Mesothelial cell of epicardium (in vitro differentiated cells): ENCODE measurements at regions not wholly inside any gene's neighbourhood (a gene's known extent, or its start where the extent isn't known, plus 50 kb on each side); places are given as distances from the start of the nearest gene placed in this dataset.
"Not testable (repeated sequence)": the region's sequence is repeated elsewhere in the genome, so short reads cannot be mapped to it uniquely, and the experiment has no call there.

Experiments
- DNase-seq, 2 experiments: peaks; one replicate each; pipeline ENCODE4 v3.0.0; 2021; ENCODE audit warnings: low spot score in 2 of 2; ENCODE audit not compliant: unreplicated experiment in 2 of 2
- H3K27ac Mint-ChIP-seq: 2 replicates; pipeline ENCODE4 v1.8.0; 2021; ENCODE audit warnings: mixed read lengths
- H3K27me3 Mint-ChIP-seq: 2 replicates; pipeline ENCODE4 v1.8.0; 2021; ENCODE audit warnings: low read depth, mixed read lengths
- H3K36me3 Mint-ChIP-seq: 2 replicates; pipeline ENCODE4 v1.8.0; 2021; ENCODE audit warnings: mixed read lengths
- H3K4me1 Mint-ChIP-seq: 2 replicates; pipeline ENCODE4 v1.8.0; 2021; ENCODE audit warnings: mixed read lengths
- H3K4me3 Mint-ChIP-seq: 2 replicates; pipeline ENCODE4 v1.8.0; 2021; ENCODE audit warnings: mild to moderate bottlenecking, moderate library complexity, mixed read lengths
- H3K9me3 Mint-ChIP-seq: 2 replicates; pipeline ENCODE4 v1.8.0; 2021; ENCODE audit warnings: mixed read lengths
- CTCF ChIP-seq: fragments of 200-600 bp; sonication (generic); IDR thresholded peaks from one replicate; pipeline ENCODE4 v1.5.0; 2021; ENCODE audit warnings: antibody characterized with exemption; ENCODE audit not compliant: unreplicated experiment

DNA sequence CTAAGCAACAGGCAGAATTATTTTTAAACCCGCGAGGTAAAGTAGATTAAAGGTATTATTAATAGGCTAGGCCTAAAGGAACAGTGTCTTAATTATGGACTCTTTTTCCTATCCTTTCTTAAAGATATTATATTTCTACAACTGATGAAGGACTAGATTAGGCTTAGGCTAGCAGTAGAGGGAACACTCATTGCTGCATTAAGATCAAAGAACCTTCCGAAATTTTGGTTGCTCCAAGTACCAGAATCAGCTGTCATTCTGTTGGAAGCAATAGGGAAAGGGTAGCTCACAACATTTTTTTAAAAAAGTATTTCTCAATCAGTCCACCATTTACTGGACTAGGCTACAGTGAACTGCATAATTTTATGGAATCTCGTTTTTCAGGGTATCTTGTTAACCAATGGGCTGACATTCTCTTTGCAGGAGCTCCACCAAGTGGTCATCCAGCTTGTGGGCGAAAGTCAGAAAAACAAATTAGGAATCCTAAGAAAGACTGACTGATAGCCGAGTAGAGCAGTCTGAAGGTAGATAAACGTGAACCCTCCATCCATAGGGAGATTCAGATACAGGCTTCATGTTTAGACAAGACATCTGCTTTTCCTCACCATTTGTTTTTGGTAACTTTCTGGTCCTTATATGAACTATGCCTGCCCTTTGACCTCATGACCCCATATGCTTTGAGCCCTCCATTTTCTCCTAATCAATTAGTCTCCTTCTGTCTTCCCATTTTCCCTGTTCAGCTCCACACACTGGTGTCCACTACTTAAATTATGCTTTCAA, 103.6 kb upstream of the CHD1 start:
- H3K9me3 Mint-ChIP-seq: no peaks in the 10 kb centered on the region
- H3K27me3 Mint-ChIP-seq: no peaks in the 10 kb centered on the region
- TF ChIP-seq CTCF: no peak

DNA sequence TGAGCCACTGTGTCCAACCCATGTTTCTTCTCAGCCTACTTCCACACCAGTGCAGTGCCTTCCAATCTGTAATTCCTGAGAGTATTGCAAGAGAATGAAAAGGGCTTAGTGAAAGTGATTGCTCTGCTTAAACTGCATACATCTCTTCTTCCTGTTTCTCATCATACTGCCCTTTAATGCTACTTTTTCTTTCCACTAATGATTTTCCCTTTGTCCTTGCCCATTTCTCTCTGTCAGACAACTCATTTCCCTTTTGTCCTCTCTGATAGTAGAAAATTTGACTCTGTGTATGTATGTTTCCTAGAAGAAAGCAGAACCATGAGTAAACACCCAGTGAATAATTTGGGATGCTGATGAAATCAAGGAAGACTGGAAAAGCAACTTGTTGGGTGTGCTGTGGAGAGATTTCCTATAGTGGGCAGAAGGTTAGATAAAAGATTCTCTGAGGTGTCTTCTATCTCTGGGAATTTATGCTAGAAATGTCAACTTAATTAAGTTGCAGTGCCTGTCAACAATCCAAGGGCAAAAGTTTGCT, 102.2 kb upstream of the CHD1 start:
- no peak for DNase-seq
- H3K4me3 Mint-ChIP-seq: no peak overlapping the region
- TF ChIP-seq CTCF: no peak
- no peaks in the 10 kb centered on the region for H3K27me3 Mint-ChIP-seq
- no peak overlapping the region for H3K27ac Mint-ChIP-seq
- H3K4me1 Mint-ChIP-seq: peaks cover 23% of the 10 kb centered on the region
- H3K36me3 Mint-ChIP-seq: no peaks in the 10 kb centered on the region
- H3K9me3 Mint-ChIP-seq: no peaks in the 10 kb centered on the region

More for the DNA sequence above, 103.6 kb upstream of the CHD1 start:
- Mint-ChIP-seq H3K36me3 (no peaks in the 10 kb centered on the region), H3K4me1 (peaks cover 20% of the 10 kb centered on the region), H3K4me3 (no peak overlapping the region), H3K27ac (no peak overlapping the region)
- DNase-seq: no peak

GRCh38 chr5:99029172-99029571, 100.4 kb upstream of the CHD1 start:
- H3K4me1 Mint-ChIP-seq: peaks cover 19% of the 10 kb centered on the region
- TF ChIP-seq CTCF: no peak
- H3K4me3 Mint-ChIP-seq: no peak overlapping the region
- no peaks in the 10 kb centered on the region for H3K36me3 Mint-ChIP-seq
- no peak for DNase-seq
- H3K27me3 Mint-ChIP-seq: no peaks in the 10 kb centered on the region
- no peak overlapping the region for H3K27ac Mint-ChIP-seq
- H3K9me3 Mint-ChIP-seq: no peaks in the 10 kb centered on the region

DNA sequence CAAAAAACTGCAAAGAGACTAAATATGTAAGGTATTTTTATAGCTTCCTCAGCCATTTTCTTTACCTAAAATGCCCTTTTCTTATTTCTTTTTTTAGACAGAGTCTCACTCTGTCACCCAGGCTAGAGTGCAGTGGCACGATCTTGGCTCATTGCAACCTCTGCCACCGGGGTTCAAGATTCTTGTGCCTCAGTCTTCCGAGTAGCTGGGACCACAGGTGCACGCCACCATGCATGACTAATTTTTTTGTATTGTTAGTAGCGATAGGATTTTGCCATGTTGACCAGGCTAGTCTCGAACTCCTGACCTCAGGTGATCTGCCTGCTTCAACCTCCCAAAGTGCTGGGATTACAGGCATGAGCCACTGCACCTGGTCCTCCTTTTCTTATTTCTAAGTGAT, 99.4 kb upstream of the CHD1 start:
- peaks cover 14% of the 10 kb centered on the region for H3K4me1 Mint-ChIP-seq
- H3K27me3 Mint-ChIP-seq, H3K36me3 Mint-ChIP-seq, H3K27ac Mint-ChIP-seq, DNase-seq, H3K4me3 Mint-ChIP-seq, H3K9me3 Mint-ChIP-seq: not testable (repeated sequence)

DNA sequence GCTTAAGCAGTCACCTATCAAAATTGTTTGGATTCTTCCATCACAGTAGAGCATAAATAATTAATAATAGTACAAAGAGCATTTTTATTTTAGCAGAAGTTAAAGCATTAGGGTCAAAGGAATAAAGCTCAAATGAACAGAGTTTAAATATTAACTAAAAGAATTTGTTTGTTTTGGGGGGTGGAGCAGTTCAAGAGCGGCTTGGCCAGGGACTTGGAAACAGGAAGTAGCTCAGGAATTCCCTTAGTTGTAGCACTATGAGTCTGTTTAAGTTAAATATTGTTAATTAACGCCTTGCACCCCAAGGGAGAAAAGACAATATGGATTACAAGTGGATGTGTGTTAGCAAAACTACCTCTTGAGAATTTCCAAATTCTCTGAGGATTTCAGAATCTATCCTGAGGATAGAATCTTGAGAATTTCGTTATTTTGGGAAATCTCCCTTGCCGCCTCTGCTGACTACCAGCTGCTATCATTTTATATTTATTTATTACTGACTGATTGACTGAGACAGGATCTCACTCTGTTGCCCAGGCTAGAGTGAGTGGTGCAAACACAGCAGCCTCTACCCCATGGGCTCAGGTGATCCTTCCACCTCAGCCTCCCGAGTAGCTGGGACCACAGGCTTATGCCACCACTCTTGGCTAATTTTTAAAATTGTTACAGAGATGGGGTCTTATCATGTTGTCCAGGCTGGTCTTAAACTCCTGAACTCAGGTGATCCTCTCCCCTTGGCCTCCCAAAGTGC, 96.7 kb upstream of the CHD1 start:
- Mint-ChIP-seq H3K36me3 (no peaks in the 10 kb centered on the region), H3K4me1 (peaks cover 8% of the 10 kb centered on the region), H3K4me3 (no peak overlapping the region), H3K27me3 (no peaks in the 10 kb centered on the region), H3K27ac (no peak overlapping the region), H3K9me3 (no peaks in the 10 kb centered on the region)
- no peak for TF ChIP-seq CTCF
- no peak for DNase-seq

- TF ChIP-seq CTCF: no peak
- no peak for DNase-seq
- peaks cover 12% of the 10 kb centered on the region for H3K4me1 Mint-ChIP-seq
- no peaks in the 10 kb centered on the region for H3K27me3 Mint-ChIP-seq
- no peak overlapping the region for H3K27ac Mint-ChIP-seq
- no peaks in the 10 kb centered on the region for H3K9me3 Mint-ChIP-seq
- H3K36me3 Mint-ChIP-seq: no peaks in the 10 kb centered on the region
- no peak overlapping the region for H3K4me3 Mint-ChIP-seq
Measured at GRCh38 chr5:99023330-99023729, 94.5 kb upstream of the CHD1 start.
